Bone marrow (tissue), 2 donors: ENCODE measurements at regions not wholly inside any gene's neighbourhood (a gene's known extent, or its start where the extent isn't known, plus 50 kb on each side); places are given as distances from the start of the nearest gene placed in this dataset.

ENCODE experiments used
- DNase-seq, 2 donors: peaks; one replicate each; lab custom pipeline; 2025; lab: John Stamatoyannopoulos, UW

DNA sequence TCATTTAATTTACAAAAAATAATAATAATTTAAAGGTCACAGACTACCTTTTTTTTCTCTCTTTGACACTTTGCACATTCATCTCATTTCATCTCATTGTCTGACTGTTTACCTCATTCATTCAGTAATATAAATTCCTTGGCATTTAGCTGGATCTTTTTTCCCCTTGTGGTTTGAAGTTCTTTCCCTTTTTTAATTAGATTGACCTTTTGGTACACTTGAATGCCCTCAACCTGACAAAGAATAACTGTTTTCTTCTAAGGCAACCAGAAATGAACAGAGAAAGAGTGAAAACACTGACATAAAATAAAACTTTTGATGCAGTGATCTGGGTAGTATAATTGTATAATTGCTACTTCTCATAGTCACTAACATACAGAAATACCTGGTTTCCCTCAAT is 774.9 kb upstream of the NOVA1 start:
- no peak for DNase-seq

DNA sequence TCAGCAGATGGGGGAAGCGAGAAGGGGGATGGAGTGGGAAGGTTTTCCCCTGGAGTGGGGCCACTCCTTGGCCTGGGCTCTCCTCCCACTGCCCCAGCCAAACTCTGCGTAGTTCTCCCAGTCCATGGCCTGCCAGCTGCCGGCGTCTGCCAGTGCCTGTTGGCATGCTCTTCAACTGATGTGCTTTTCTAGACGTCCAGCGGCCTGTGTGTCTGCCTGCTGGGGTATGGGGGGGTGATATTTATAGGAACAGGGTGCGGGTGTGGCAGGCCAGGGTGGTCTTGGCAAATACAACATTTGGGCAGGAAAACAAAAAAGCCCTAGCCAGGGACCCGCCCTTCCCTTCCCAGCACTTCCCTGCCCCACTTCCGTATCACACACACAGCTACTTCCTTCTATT is 786.3 kb upstream of the NOVA1 start:
- DNase-seq = no peak

DNA sequence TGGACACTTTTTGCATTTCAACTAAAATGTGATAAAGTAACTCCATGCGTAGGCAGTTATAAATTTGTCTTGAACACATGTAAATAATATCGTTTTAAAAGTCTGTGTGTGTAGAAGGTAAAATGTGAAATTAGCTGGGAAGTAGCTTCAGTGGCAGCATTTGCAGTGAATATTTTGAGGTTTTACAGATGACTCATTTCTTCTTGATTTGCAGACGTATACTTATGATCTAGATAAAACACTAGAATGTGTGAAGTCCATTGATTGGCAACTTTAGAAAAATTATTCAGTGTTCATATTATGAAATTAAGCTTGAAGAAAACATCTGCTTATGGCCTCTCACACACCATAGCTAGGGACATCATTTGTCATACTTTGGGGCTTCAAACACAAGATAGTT is 788.6 kb upstream of the NOVA1 start:
- no peak for DNase-seq

DNA sequence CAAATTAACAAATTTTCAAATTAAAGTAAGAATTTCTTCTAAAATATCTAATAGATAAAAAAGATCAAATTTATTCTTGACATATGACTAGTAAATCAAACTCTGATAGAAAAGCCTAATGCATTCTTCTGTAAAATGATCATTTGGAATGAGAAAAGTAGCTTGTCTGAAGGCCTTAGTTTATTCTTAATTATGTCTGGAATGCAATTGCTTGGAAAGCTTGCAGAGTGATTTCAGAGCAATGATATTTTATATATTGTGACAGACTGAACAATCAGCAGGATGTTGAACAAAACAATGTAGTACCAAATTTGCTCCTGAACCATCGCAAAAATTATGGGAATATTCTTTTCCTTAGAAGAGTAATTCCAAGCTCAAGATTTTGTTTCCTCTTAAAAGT is 789.6 kb upstream of the NOVA1 start:
- no peak for DNase-seq

DNA sequence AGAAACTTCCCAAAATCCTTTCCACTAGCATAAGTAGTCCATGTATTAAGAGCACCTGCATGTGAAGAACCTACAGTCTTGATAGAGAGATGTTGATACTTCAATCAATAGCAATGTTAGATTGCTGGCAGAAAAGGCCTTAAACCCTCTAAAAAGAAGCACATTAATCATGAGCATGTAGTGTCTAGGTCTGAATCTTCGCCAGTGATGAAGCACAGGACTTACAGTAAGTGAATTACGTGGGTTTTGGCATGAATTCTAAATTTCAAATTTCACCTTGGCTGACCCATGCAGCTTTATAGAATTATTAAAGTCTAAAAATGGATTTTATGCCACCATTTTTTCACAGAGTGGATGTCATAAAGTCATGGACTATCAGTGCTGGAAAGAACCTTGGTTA is 791.6 kb upstream of the NOVA1 start:
- DNase-seq = no peak

DNA sequence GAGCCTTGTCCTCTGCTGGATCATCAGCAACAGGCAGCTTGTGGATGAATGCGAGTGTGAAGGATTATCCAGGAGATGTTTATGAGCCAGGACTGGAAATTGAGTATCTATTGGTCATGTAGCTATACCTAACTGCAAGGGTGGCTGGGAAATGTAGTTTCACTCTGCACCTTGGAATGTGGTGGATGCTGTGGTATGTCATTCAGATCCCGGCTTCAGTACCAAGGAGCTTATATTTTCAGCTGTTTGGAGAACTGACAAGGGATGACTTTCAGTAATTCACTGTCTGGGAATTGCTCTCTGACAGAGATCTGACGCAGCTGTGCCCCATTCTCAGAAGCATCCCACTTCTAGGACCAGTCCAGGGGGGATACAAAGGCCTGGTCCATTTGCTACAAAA is 792.3 kb upstream of the NOVA1 start:
- no peak for DNase-seq

DNA sequence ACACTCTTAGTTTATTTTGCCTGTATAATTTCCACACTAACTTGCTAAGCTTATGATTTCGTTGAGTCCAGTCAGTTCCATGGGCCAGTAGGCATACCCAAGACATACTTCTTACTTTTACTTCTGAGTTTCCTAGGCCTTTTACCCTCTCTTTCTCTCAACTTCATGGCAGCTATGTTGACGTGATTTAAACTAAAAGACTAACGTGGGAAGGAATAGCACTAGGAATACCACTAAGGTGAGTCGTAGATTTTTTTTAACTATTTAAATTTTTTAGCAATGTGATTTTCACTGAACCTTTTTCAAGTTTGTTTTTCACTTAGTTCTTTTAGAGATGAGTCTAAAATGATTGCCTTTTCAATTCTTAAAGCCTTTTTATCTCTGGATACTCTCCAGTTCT is 793.5 kb upstream of the NOVA1 start:
- DNase-seq = no peak

DNA sequence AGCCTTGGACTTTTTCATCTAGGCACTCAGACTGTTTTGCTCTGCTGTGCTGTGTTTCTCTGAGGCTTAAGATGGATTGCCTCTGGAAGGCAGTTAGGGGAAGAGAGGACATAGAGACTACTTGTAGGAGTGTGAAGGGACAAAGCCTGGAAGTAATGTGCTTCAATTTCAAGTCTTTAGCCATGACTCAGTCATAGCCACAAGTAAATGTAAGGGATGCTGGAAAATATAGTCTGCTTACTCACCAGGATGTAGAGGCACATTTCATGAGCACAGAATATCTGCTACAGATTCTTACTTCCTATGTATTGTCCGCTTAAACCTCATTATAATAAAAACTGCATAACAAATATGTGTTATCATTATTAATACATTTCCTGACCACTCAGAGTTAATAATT is 794.3 kb upstream of the NOVA1 start:
- no peak for DNase-seq

DNA sequence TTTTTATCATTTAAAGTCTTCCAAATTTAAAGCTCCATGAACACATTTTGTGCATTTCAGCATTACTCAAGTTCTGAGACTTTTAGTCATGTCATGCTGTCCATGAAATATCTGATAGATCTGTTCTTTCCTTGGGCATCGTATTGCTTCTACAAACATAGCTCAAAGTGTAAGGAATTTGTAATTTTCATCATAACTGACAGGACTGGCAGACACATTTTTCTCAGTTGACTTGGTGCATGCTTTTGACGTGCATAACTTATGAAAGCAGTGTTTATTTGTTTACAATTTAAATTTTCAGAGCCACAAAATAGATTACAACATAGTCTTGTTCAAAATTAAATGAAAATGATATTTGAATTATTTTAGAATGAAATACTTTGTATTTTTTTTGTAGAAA is 812.1 kb upstream of the NOVA1 start:
- DNase-seq = no peak

DNA sequence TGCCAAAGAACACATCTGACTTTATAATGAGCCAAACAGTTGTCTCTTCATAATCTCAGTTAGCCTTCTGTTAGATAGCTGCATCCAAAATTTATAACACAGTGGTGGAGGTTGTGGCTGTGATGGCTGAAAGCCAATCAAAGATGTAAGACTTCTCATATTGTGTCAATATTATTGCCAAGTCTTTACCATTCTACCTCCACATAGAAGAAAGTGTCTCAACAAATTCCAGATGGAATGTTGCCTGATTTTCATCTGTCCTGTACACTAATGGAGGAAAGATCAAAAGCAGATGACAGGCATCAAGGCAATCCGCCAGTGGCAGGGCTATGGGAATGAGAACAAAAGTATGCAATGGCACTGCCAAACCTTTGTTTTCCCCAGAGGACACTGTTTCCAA is 813.1 kb upstream of the NOVA1 start:
- no peak for DNase-seq

DNA sequence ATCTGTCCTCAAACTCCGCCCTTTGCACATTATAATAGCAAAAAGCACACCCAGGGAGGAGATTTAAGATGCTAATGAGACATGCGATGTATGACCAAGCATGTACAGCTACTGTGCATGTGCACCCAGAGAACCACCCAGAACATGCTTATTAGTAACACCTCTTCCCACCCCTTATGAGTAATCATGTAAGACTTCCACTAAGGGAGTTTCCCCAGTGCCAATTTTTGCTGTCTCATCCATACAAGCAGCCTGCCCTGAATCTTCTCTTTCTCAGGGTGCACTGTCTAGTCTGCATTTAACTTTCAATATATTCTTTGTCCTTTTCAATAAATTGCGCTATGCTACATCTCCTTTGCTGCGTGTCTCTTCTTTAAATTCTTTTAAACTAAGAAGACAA is 830.0 kb upstream of the NOVA1 start:
- no peak for DNase-seq

DNA sequence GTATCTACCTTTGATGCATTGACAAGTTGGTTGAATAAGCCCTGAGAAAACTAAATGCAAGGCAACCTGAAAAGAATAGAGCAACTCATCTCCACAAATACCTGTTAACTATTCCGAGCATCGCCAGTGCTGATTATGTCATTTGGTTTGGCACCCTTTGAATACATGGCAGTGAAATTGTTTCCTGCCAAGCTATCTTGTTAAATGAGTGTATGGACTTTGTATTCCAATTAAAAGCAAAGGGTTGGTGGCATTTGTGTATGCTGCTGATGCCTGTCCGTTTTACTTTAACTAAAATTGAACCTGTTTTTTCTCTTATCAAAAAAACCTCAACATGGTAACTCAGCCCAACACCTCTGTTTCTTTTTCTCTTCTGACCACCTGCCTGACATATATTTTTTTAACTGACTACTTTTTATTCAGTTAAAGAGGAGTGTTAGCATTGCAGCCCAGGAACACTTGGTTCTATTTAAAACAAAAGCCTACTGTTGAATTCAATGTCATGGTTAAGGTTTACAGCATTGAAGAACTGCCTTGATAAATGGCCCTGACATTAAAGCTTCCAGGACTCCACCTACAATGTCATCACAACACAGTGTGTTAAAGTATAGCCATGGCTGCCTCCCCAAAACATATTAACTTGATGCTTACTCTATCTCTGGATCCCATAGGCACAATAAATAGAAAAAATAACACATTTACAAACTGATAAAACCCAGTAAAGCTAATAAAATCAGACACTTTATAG is 838.3 kb upstream of the NOVA1 start:
- no peak for DNase-seq

DNA sequence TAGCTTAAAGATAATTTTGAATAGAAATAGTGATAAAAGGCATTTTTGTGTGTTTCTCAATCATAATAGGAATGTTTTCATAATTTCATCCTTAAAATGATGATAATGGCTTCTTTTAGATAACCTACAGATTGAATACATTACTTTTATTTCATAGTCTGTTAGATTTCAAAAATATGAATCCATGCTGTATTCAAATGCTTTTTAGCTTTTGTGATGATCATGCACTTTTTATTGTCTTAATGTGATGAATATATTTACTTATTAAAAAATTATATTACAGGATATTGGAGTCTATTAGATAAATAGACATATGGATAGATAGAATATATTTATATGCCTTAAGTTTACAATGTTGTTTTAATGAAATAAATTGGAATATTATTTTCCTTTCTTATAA is 886.8 kb upstream of the NOVA1 start:
- DNase-seq = no peak

DNA sequence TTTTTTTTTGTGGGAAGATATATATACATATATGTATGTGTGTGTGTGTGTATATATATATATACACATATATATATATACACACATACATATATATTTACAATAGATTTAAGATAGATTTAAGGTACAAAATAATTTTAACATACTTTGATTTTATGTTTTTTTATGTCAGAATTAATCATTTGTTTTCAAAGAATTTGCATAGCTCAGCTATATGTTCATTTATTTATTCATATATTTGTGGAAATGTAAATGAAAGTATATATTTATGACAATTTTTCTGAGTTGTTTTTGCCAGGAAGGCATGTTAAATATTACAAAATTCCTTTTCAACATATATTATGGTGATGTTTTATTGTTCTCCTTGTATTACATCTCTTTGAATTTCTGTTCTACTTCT is 887.4 kb upstream of the NOVA1 start:
- no peak for DNase-seq

DNA sequence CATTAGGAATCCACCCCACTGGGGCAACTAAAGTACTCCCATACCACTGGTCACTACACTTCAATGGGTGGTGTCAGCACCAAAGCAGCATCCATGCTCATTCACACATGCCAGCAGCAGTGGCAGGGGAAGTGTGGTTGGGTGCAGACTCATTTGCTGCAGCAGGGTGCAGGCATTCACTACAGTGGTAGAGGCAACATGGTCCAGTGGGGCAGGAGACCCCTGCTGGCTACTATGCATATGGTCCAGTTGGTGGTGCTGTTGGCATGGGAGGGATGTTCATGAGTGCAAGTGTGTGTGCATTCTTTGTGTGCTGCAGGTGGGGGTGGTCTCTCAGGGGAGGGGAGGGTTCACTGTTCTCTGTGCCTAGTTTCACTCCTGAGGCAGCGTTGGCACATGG is 908.4 kb upstream of the NOVA1 start:
- no peak for DNase-seq

DNA sequence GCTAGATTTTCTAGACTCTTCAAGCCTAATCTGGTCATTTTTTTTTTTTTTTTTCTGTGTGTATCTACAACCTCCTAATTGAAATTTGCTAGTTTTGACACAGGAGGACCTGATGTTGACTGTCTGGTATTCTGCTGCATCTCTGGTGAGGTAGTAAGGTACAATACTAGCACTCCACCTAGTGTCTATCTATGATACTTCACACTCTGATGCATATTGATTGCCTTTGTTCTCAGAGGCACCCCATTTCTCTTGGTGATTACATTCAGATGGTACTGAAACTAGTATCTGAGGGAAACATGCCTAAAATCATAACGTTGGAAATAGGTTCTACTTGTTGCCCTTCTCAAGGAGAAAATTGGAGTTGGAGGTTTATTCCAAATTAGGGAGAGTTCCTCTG is 930.5 kb upstream of the NOVA1 start:
- DNase-seq = no peak

DNA sequence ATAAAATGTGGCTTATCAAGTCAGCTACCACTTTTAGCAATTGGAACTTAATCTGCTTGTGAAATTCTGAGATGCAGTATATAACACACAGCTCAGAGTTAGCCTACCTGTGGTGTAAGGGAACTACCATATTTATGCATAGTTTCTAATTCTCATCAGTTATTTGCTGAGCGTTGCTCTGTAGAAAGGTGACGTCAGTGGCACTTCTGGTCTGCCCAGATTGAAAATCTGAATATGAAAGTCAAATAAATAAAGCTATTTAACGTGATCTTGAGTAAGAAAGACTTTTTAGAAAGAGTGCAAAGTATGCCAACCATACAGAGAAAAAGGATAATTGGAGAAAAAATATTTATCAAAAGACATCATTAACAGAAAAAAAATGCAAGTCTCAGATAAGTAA is 938.9 kb upstream of the NOVA1 start:
- no peak for DNase-seq

DNA sequence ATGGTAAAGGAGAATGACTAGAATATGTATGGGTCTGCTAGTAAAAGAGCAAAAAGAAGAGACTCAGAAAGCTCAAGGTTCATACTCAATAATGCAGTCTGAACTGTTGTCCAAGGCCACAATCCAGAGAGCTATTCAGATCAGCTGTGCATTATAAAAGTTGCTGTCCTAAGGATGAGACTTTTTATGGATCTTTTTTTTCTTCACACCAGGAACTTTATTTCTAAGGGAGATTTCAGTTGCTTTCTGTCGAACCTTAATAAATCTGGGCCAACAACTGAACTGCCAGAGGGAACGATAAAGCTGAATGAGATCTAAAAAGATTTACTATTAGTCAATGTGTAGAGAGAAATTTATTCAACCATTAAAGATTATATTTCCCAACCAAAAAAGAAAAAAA is 948.3 kb upstream of the NOVA1 start:
- no peak for DNase-seq

DNA sequence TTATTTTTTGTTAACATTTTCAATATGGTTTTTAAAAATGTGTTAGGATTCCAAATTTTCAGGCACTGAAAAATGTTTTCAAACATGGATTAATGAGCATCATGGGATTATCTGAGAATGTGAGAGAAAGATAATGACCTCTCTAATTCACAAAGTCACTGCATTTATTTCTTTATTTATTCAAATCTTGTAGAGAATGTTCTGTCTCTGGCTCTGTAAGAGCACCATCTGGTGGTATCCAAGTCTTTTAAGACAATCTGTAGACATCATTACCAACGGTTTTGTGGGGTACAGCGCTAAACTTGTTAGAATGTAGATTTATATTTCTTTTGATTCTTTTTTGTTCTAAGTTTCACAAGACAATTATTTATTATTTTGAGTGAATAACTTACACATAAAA is 956.0 kb upstream of the NOVA1 start:
- no peak for DNase-seq

DNA sequence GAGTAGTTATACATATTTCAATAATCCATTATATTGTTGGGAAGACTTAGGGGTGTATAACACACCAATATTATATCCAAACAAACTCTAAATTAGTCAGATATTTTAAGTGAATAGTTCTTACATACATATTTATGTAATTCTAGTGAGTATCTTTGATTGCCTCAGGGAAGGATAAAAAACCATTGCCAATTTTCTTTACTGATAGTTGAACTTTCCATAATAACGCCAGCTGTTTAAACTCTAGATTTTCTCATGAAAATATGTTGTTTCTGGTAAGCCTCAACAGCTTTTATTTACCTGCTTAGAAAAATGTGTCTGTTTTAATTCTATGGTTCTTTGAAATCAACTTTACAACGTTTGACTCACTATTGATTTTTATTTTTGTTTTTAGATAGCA is 959.6 kb upstream of the NOVA1 start:
- DNase-seq = no peak

DNA sequence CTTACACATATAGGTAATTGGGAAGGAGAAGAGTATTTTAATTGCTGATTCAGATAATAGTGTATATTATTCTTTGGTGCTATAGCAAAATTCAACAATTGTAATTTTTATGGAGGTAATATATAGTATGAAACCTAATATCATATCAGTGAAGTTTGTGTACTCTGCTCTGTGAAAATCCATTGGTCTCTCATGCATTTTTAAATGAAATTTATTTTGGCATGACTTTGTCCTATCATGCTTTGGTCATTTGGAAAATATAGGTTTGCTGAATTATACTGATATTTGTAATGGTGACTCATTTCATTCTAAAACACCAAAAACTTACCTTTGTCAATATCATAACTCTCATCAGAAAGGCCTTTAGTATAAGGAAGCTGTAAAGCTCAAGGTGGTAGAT is 962.0 kb upstream of the NOVA1 start:
- no peak for DNase-seq

DNA sequence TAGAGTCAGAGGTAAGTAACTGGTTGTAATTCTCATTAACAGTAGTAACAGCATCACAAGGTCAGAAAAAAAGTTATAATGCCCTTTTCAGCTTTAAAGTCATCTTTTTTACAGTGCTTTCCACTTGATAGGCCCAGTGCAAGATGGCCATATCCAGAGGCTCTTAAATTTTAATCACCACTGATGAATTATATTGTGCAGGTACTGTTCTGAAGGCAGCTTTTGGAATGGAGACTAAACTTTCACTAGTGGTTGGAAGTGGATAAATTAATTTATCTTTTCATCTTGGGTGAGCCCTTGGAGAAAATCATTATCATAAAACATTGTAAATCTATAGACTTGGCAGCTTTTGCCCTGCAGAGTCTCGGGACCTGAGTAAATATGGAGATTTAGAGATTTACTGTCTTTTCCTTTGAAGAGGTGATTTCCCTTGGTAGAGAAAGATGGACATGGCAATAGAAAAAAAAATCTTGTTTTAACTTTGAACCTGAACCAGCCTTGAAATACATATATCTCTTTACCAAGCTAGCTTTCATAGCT is 969.1 kb upstream of the NOVA1 start:
- DNase-seq = no peak

DNA sequence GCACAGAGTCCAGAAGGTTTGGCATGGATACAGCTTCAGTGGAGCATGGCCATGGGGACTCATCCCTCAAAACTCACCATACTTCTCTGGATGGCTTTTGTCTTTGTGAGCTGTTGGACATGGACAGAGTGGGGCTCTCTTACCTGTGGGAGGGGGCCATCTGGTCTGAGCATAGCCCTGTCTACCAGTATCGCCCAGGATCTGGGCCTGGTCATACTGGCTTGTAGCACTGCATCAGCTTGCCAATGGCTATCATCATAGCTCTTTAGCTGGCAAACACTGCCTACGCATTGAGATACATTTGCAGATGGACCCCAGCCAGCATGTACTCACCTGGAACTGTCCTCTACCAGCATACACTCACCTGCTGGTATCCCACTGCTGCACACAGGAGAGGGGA is 975.2 kb upstream of the NOVA1 start:
- no peak for DNase-seq

DNA sequence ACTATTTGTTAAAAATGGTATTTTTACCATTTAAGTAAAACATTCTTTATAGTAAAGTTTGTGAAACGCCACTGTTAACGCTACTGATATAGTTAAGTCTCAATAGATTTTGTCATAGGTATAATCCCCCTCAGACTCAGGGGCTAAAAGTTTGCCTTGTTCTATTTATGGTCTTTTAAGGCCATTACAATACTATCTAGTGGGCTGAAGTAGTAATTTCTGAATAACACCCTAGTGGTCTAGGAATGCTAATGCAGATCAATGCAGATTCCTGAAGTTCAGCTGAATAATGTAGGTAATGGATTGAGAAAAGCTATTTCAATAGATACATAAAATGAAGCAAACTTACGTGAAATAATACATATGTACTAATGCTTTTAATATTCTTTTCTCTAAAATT is 989.3 kb upstream of the NOVA1 start:
- DNase-seq = no peak

DNA sequence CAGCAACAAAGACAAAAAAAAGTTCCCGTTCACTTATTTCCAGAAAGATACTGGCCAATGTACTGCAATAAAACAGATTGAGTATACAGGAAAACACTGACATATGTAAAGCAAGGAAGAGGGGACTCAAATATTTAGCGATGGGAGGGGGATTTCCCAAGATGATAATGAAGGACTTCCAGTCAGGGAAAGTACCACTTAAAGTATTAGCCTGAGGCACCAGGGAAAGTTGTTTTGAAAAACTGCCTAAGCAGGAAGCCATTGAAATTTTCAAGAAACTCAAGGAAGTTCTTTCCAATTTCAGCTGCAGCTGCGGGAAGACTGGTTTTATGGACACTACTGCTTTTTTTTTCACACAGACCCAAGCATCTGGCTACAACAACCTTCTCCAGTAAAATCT is 1007.4 kb upstream of the NOVA1 start:
- DNase-seq = no peak
